CD4-positive, alpha-beta T cell treated with Interleukin-15 for 4 hours (primary cell): ENCODE measurements at regions not wholly inside any gene's neighbourhood (a gene's known extent, or its start where the extent isn't known, plus 50 kb on each side); places are given as distances from the start of the nearest gene placed in this dataset.

Experiments used
- DNase-seq: peaks from one replicate; pipeline ENCODE4 v3.0.0-alpha.2; 2020; ENCODE audit warnings: low spot score

DNA sequence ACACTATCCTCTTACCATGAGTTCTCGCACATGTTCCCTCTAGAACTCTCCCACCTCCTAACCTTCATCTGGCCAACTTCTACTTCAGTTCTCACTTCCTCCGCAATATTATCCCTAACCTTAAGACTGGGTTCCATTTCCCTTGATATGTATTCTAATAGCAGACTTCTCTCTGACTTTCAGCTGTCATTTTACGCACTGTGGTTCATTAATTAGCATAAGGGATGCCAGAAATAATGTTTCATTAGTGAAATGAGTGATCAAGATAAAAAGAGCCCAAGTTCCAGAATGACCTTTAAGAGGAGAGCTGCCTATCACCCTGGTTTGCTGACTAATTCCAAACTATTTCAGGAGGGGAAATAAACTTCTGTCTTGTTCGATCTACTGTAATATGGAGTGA lies 108.6 kb upstream of the CCDC150 start:
- no peak for DNase-seq

DNA sequence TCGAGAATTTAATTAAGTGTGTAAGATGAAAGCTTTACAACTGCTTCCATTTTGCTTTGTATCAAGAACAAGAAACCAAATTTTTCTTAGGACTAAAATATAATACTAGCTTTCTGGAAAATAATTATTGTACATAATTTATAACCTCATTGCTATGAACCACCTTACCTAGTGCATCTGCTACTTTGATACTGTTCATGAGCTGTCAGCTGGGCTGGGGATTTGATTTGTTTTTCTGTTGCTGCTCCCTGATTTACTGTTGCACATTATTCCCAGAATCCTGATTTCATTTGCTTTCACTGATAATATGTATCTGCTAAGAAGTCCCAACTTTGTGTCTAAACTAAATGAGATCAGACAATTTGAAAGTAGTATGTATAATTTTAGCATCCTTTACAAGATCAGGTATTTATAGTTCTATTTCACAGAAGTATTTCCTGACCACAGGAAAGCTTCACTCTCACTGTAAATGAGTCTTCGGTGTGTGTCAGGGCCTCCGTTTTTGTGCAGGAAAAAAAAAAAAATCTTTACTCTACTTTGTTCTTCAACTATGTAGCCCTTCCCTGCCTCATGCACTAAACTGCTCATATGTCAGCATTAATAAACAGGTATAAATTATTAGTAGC lies 105.6 kb upstream of the CCDC150 start:
- DNase-seq, result no peak

DNA sequence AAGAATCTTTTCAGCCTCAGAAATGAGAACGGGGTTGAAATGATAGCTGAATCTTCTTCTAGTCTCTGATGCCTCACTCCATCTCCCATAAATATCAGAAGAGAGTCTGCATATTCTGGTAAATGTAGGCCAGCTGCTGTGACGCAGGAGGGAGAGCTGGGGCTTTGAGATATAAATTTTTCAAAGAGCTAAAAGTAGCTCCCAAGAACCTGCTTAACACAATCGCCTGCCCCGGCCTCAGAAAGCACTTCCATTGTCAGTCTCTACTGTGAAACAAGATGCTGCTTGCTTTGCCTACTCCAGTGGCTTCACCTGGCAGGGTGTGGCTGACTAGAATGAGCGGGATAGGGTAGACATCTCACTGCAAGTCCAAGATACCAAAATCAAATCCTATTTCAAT lies 105.0 kb upstream of the CCDC150 start:
- DNase-seq, result no peak

DNA sequence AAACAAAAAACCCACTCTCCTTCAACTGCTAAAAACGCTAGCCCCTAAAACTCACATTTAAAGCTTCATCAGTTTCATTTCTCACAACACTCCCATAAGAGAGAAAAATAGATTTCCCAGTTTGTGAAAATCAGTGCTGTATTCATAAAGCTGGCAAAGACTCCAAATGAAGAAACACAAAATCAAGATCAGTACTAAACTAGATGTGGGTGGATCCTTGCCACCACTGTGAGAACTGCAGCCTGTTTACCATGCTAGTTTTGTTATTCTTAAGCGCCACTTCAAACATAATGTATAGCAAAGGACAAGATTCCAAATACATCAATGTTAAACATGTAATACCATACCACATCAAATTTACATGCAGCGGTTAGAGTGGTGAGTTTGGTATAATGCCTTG lies 104.5 kb upstream of the CCDC150 start:
- no peak for DNase-seq

DNA sequence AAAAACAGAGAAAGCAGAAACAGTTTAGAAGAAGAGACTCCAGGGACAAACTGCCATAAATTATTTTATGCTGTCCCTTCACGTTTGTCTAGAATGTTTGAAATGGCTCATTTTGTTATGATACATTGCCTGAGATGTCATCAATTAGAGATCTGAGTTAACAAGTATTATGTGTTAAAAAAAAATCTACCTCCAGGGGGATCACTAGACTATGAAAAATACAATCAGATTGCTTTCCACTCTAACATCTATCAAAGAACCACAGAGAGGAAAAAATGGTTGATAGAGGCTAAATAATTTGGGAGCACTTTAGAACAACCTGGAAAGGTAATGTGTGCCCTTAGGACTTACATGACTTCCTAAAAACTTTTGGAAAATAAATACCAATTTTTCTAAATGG lies 103.8 kb upstream of the CCDC150 start:
- DNase-seq, result no peak

DNA sequence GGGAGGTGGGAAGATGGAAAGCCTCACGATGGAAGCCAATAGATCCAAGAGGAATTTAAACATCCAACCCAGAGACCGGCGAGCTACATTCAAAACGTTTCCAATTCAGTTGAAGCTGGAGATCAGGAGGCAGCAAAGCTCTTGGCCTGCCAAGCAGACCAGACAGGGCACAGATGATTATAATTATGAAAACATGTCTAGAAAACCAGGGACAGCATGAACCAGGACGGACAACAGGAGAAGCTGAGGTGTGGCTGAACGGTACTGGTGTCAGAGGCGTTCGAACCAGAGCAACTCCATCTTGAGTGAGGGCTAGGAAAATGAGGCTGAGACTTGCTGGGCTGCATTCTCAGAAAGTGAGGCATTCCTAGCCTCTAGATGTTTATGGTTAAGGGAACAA lies 102.2 kb upstream of the CCDC150 start:
- DNase-seq, result no peak

DNA sequence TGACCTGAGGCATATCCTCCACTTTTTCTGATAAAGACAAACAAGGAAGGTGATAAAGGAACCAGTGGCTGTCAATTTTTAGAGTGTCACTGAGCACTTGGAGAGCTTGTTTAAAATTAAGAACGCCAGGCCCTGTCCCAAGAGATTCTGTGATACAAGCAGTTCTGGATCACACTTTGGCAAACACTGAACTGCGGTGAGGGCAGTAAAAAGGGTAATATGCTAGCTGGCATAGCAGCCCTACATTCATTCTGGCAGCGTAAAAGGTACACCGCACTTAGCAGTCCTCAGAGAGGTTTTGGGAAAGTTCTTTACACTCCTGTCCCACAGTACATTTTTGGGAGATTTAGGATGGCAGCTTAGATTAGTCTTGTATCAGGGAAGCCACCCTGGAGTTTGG lies 101.3 kb upstream of the CCDC150 start:
- DNase-seq, result no peak

DNA sequence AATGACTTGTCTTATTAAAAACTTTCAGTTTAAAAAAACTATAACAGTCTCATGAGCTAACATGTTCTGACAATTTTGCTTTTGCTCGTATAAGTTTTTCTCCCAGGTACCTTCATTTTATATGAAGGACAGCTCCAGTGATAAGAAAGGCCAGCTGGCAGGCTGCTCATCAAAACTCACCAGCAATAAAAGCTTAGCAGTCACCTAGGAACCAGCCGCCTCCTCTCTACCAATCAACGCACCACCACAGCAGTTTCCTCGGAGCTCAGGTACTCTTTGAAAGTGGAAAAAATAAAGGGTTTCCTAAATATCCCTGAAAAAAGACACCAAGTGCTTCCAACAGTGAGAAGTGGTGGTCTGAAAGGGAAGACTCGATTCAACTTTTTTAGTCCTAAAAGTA lies 100.9 kb upstream of the CCDC150 start:
- no peak for DNase-seq

DNA sequence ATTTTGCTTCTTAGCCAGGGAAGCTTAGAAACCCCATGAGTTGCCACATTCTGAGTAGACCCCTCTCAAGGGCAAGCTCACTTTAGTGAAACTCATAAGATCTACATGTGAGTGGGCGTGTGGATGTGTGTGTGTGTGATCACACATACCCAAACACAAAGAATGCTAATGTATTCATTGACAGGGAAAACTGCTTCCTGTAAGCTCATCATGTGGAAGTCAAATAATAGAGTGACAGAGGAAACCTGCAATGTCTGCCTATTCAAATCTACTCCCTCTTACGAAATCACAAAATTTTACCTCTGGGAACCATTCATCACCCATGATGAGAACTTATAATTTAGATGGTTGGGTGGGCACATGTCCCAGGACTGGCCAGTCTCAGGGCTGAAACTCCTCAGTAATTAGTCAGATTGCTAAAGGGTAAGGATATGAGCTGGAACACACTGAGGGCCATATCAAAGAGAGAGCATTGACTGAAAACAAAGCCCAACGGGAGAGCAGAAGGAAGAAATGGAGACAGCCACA lies 94.5 kb upstream of the CCDC150 start:
- DNase-seq, result no peak

DNA sequence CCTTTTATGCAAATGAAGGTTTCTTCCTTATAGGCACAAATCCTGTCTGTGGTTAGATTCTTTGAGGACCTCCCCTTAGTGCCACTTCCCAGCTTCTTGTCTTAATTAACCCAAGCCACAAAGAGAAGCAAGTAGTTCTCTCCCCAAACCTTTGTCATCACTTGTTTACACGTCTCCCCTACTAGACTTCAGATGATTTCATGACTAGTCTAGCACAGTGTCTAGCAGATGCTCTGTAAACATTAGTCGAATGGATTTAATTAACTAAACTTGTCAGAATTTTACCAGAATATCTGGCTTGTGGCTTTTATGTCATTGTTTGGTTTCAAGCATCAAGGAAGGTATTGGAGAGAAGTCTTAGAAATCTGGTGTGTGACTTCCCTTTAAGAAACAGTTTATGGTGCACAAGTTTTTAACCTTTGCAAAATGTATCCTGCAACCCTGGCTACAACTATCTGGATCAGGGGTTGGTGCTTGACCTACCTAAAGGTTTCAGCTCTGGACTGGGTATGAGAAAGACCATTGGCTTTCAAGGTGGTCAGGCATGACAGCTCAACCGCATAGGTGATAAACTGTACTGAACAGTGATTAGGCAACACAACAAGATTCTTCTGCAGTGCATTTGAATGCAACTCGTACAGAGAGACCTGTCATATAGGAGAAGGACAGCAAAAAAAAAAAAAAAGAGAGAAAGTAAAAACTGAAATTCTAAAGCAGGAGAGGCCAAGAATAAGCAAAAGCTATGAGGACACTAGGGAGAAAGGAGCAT lies 93.2 kb upstream of the CCDC150 start:
- DNase-seq, result no peak

DNA sequence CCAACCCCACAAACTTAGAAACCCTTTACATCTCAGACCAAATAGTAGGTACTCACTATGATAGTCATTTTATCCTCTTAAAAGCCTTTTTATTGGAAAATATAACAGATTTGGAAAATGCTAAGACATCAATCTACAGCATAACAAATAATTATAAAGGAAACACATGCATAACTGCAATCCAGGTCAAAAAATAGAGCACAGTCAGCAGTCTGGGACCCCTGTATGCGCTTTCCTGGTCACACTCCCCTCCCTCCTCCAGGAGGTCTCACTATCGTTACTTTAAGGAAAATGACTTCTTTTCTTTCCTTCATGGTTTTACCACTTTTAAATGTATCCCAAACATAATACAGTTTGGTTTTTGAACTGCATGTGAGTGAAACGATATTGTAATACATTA lies 90.5 kb upstream of the CCDC150 start:
- no peak for DNase-seq

DNA sequence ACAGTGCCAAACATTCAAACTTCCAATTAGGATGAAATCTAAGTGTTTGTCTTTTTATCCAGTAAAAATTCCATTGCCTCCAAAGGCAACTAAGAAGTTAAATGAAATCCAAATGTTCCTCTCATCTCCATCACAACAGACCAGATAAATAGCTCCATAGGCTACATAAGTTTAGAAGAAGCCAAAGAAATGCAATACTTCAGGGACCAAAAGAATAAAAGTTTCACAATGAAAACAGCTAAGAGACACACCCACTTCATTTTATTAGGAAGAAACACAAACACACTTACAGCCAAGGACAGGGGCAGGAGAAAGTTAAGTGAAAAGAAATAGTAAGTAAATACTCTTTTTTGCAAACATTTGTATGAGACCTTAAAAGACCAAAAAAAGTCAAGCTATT lies 88.5 kb upstream of the CCDC150 start:
- no peak for DNase-seq

DNA sequence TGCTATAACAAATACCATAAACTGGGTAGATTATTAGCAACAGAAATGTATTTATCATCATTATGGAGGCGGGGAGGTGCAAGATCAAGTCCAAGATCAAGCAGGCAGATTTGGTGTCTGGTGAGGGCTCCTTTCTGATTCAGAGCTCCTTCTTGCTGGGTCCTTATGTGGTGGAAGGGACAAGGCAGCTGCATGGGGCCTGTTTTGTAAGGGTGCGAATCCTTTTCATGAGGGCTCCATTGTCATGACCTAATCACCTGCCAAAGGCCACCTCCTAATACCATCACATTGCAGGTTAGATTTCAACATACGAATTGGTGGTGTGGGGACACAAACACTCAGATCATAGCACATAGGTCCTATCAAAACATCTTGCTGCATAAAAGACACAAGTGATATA lies 84.4 kb upstream of the CCDC150 start:
- DNase-seq, result no peak

DNA sequence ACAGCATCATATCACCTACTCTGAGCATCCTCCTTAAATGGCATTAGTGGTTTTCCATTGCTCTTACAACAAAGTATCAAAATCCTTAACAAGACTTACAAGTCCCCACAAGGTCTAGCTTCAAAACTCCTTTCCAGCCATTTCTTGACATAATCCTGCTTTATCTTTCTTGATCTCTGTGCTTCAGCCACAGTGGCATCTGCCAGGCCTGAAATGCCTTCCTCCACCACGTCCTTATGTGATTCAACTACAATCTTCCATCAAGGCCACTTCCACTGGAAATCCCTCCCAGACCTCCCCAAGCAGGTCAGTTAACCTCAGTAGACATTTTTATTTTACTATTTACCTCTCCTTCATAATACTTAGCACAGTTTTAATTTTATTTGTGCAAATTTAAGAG lies 83.8 kb upstream of the CCDC150 start:
- no peak for DNase-seq

DNA sequence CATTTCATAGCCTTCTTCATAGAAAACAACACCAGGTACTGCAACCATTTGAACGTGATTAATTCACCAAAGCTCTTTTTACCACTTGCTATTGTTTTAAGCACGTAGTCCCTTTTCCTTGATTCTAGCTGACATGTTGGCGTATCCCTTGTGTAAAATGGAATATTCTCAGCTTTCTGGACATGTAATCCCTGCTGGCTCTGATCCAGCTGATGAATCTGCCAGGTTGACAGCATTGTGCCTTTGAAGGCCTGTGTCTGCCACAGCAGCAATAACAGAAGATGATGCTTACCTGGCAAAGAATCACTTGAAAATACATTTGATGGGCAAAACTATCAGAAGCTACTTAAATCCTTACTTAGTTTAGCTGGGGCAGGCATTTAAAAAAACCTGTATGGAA lies 81.0 kb upstream of the CCDC150 start:
- no peak for DNase-seq

DNA sequence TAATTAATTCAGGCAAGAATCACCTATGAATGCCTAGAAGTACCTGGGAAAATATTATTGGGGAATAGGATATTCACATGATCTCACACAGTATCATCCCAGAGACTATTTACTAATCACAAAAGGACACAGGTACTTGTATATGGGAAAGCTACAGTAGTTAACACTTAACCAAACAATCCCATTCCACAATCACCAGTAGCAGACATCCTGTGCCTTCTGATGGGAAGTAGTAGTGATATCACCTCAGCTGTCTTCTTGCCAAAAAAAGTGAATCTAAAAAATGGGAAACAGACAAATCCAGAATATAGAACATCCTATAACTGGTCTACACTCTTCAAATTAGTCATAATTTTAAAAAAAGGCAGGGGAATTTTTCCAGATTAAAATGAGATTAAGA lies 75.6 kb upstream of the CCDC150 start:
- no peak for DNase-seq

DNA sequence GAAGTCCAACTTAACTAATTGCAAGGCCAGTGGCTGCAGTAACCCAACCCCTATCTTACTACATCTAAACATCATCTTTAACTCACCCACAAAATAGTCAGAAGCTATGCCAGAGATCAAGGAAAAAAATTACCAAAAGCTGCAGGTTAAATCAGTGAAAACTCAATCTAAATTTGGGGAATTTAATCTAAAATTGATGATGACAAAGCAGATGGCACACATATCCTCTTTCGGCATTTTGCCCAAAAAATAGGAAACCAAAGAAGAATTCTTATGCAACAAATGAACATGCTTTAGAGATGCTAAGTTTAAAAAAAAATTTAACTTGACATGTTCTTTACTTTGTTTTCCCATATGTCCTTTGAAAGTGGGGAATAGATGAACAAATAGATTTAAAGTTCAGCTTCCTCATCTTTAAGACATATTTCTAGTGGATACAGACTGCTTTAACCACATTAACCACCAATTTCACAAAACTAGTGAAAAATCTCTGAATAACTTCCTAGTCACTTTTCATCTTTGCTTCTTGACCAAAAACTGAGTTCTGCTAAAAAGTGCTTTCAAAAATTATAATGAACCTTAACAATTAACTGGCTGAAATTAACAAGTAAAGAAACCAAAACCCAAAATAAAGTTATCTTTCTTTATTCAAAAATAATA lies 74.3 kb upstream of the CCDC150 start:
- DNase-seq, result no peak

DNA sequence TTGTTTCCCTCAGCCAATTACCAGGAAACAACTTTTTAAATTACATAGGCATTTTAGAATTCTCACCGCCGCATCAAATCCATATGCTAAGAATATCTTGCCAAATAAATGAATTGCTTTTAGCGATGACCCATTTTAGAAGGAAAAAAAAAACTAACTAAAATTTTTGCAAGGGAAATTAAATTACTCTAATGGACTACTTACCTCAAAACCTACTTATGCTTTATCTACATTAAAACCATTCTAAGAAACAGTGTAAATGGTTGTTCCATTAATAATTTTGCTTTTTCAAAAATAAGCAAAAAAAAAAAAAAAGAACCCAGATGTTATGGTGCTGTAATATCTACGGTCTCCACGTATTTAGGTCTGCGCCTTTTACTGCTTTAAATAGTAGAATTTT lies 73.5 kb upstream of the CCDC150 start:
- DNase-seq, result no peak

DNA sequence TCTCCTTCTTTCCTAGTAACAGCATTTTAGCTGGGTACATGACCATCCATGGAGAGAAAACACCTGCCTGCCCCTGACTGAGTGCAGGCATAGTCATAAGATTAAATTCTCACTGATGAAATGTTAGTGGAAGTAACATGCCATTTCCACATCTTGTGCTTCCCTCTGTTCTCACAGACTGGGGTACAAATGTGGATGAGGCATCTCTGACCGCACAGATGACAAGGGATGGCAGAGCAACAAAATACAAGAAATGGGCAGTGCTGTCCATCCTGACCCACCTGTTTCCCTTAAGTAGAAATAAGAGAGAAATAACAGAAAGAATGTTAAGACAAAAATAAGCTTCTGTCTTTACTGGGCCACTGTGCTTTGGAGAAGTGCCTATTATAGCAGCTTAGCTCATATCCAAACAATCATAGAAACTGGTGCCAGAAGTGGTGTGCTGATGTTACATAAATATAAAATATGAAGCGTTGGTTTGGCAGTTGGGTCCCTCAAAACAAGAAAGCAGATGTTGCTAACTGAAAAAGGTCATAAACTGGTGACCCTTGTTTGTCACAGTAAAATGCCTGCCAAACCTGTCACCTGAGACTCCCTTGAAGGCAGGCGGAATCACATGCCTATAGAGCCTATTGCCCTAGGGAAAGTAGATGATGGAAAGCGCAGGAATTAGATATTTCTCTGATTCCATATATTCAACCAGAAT lies 72.4 kb upstream of the CCDC150 start:
- no peak for DNase-seq

DNA sequence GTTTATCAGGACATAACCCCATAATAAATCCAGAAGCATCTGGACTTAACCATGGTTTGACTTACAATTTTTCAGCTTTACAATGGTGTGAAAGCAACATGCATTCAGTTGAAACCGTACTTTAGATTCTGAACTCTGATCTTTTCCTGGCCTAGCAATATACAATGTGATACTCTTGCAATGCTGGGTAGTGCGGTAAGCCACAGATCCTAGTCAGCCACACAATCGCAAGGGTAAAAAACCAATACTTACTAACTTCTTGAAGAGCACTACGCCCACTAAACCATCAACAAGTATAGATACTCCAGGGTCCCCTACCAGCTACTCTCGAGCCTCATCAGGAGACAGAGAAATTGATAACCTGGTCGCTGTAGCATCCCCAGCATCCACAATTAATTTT lies 71.0 kb upstream of the CCDC150 start:
- DNase-seq, result no peak

DNA sequence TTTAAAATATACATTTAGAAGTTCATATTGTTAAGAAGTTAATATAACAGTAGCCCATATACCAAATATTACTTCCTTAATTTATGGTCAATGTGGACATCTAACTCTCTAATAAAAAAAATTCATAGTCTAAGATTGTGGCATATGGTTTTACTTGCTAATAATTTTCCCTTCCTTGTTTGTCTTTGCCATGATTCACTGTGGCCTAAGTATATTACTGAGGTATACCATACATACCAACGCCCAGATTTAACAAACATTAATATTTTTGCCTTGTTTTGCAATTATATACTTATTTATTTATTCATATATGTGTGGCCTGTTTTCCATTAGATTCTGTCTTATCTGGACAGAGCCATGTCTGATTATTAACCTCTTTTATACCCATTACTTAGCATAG lies 54.6 kb upstream of the CCDC150 start:
- DNase-seq, result no peak

DNA sequence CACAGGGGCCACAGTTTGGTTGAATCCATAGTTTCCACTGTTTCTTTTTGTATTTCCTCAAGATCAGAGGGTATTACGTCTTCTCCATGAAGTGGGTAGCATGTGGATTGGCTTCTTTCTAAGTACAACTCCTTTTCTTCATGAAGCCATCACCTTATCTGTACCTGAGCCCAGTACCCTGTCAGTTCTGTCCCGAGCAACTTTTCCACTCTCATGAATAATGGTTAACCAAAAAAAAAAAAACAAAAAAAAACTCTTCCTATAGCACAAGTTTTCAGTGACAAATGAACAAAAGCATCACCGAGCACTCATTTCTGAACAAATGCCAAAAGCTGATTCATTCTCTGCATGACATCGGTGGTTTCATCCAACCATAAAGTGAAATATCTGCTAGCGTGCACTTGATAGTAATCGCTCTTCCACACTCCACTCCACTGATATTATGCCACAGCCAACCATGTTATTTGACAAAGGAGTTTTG lies 53.0 kb upstream of the CCDC150 start:
- no peak for DNase-seq

DNA sequence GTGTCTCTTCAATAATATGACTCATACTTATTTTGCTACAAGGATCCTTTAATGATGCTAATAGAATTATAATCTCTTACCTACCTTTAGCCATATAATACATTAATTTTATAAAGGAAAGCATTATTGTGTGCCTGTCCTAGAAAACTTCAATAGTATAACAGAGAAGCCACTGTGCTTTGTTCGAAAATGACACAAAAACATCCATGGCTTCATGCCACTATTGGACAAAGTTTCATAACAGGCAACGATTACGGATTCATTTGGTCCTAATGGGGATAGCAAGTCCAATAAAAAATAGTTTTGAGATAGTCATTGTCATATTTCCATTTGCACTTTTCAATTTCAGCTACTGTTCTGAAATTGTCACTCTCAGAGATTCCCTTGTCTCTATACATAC lies 52.5 kb upstream of the CCDC150 start:
- DNase-seq, result no peak
